Prostate gland (tissue), 2 donors: ENCODE measurements at regions not wholly inside any gene's neighbourhood (a gene's known extent, or its start where the extent isn't known, plus 50 kb on each side); places are given as distances from the start of the nearest gene placed in this dataset.

Experiments
- CTCF ChIP-seq, 4 experiments: fragments of 200-600 bp in 2 of 4; fragments of 450-650 bp in 2 of 4; sonication (generic) in 2 of 4; IDR thresholded peaks; 1 replicate in 3 of 4; 2 replicates in 1 of 4; pipeline ENCODE4 v1.5.1; 2016 to 2019; ENCODE audit warnings: antibody characterized with exemption in 4 of 4, mild to moderate bottlenecking in 2 of 4, moderate library complexity in 2 of 4
- POLR2AphosphoS5 ChIP-seq: sonication (generic); formaldehyde crosslinking; IDR thresholded peaks from one replicate; pipeline ENCODE4 v1.6.1; 2017; ENCODE audit warnings: antibody characterized with exemption

DNA sequence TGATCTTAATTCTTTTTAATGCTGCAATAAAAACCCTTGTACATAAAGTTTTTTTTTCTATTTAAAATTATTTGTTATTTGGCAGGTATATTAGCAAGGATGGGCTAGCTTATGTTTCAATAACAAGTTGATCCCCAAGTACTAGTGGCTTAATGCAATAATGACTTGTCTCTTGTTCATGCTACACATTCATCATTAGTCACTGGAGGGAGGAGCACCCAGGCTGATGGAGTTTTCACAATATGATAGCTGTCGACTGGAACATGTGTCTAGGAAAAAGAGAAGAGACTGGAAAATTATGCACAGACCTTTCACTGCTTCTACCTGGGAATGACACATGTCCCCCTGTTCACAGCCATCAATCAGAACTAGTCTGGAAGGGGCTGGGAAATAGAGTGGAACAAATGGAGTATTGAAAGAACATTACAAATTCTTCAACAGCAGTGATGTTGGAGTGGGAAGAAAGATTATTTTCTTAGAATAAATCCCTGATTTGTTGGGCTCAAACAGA, 387.9 kb upstream of the RPS6KA3 start:
- TF ChIP-seq CTCF (IDR thresholded peaks at IDR 0.05) (no peak), POLR2AphosphoS5 (no peak)
